Tibial artery (tissue), 4 donors: ENCODE measurements at regions not wholly inside any gene's neighbourhood (a gene's known extent, or its start where the extent isn't known, plus 50 kb on each side); places are given as distances from the start of the nearest gene placed in this dataset.
"Not testable (repeated sequence)": the region's sequence is repeated elsewhere in the genome, so short reads cannot be mapped to it uniquely, and the experiment has no call there.

Experiments used
- DNase-seq, 2 donors: peaks; one replicate each; pipeline ENCODE4 v3.0.0-alpha.2; 2019
- H3K27ac ChIP-seq, 2 donors: fragments of 200-600 bp; sonication (generic) in 1 of 2; 1 replicate in 1 of 2; 2 replicates in 1 of 2; pipeline ENCODE4 v1.5.1; 2018 to 2019; ENCODE audit warnings: mild to moderate bottlenecking in 1 of 2
- H3K27me3 ChIP-seq, 2 donors: fragments of 200-600 bp; sonication (generic) in 1 of 2; one replicate each; pipeline versions ENCODE4 v1.5.1 to v1.6.0; 2016 to 2019
- H3K36me3 ChIP-seq, 3 donors: fragments of 200-600 bp; sonication (generic) in 2 of 3; one replicate each; pipeline ENCODE4 v1.5.1; 2016 to 2019; ENCODE audit warnings: mild to moderate bottlenecking in 2 of 3
- H3K4me1 ChIP-seq, 4 donors: fragments of 200-600 bp; sonication (generic) in 2 of 4; 1 replicate in 3 of 4; 2 replicates in 1 of 4; pipeline ENCODE4 v1.5.1; 2016 to 2019
- H3K4me3 ChIP-seq, 2 donors: fragments of 200-600 bp; sonication (generic) in 1 of 2; 1 replicate in 1 of 2; 2 replicates in 1 of 2; pipeline ENCODE4 v1.5.1; 2018 to 2019; ENCODE audit warnings: mild to moderate bottlenecking in 2 of 2
- H3K9me3 ChIP-seq, 3 donors: fragments of 200-600 bp; sonication (generic) in 1 of 3; one replicate each; pipeline ENCODE4 v1.5.1; 2016 to 2019
- CTCF ChIP-seq, 2 experiments: fragments of 200-600 bp in 1 of 2; fragments of 450-650 bp in 1 of 2; IDR thresholded peaks; one replicate each; pipeline ENCODE4 v1.5.1; 2017 to 2019; ENCODE audit warnings: antibody characterized with exemption in 2 of 2, mild to moderate bottlenecking in 1 of 2, moderate library complexity in 1 of 2
- intact Hi-C: fragments of 100-400 bp; cut with DNase I; formaldehyde crosslinking; loops from one replicate; pipeline ENCODE4 v1.15.0; 2023; ENCODE audit warnings: low total_unique reads

GRCh38 chr11:92098172-92098571 is 126.4 kb upstream of the FAT3 start:
- Histone ChIP-seq H3K27ac (no peak overlapping the region), H3K4me3 (no peak overlapping the region), H3K4me1 (no peaks in the 10 kb centered on the region), H3K9me3 (no peaks in the 10 kb centered on the region), H3K27me3 (no peaks in the 10 kb centered on the region), H3K36me3 (no peaks in the 10 kb centered on the region)
- intact Hi-C loops: no loop called here
- no peak for TF ChIP-seq CTCF (IDR thresholded peaks at IDR 0.05)
- no peak for DNase-seq

GRCh38 chr11:92087725-92088537 is 136.7 kb upstream of the FAT3 start:
- Histone ChIP-seq H3K36me3 (no peaks in the 10 kb centered on the region), H3K27me3 (no peaks in the 10 kb centered on the region), H3K27ac (no peak overlapping the region), H3K9me3 (no peaks in the 10 kb centered on the region), H3K4me3 (no peak overlapping the region), H3K4me1 (no peaks in the 10 kb centered on the region)
- intact Hi-C loops: no loop called here
- DNase-seq: no peak
- no peak for TF ChIP-seq CTCF (IDR thresholded peaks at IDR 0.05)

- Histone ChIP-seq H3K27ac (no peak overlapping the region), H3K27me3 (no peaks in the 10 kb centered on the region), H3K4me3 (no peak overlapping the region), H3K9me3 (no peaks in the 10 kb centered on the region), H3K36me3 (no peaks in the 10 kb centered on the region), H3K4me1 (no peaks in the 10 kb centered on the region)
- no peak for TF ChIP-seq CTCF (IDR thresholded peaks at IDR 0.05)
- intact Hi-C loops: no loop called here
- DNase-seq: no peak
These were observed 141.5 kb upstream of the FAT3 start for GRCh38 chr11:92083123-92083522.

- H3K27ac ChIP-seq: no peak overlapping the region
- no peaks in the 10 kb centered on the region for H3K27me3 ChIP-seq
- H3K4me1 ChIP-seq: no peaks in the 10 kb centered on the region
- TF ChIP-seq CTCF (IDR thresholded peaks at IDR 0.05): no peak
- intact Hi-C loops: no loop called here
- H3K36me3 ChIP-seq: no peaks in the 10 kb centered on the region
- no peak for DNase-seq
- H3K9me3 ChIP-seq: no peaks in the 10 kb centered on the region
- no peak overlapping the region for H3K4me3 ChIP-seq
These were observed 142.0 kb upstream of the FAT3 start for GRCh38 chr11:92082652-92083051.

- peaks cover 0 to 13% (median 5%) of the 10 kb centered on the region in 3 donors for H3K9me3 ChIP-seq
- intact Hi-C loops: not testable (repeated sequence)
These were observed 150.1 kb upstream of the FAT3 start for GRCh38 chr11:92074498-92074897.

GRCh38 chr11:92071660-92072059 is 153.0 kb upstream of the FAT3 start:
- no peaks in the 10 kb centered on the region for H3K36me3 ChIP-seq
- no peak for TF ChIP-seq CTCF (IDR thresholded peaks at IDR 0.05)
- intact Hi-C loops: no loop called here
- no peak overlapping the region for H3K4me3 ChIP-seq
- no peak overlapping the region for H3K27ac ChIP-seq
- H3K4me1 ChIP-seq: no peaks in the 10 kb centered on the region
- H3K9me3 ChIP-seq: peaks cover 0 to 13% (median 5%) of the 10 kb centered on the region in 3 donors
- no peak for DNase-seq
- H3K27me3 ChIP-seq: no peaks in the 10 kb centered on the region

More at GRCh38 chr11:92074498-92074897, 150.1 kb upstream of the FAT3 start:
- not testable (repeated sequence) for DNase-seq, H3K4me1 ChIP-seq, H3K27ac ChIP-seq, H3K4me3 ChIP-seq, H3K36me3 ChIP-seq, H3K27me3 ChIP-seq
